ENCODE measurements at regions not wholly inside any gene's neighbourhood (a gene's known extent, or its start where the extent isn't known, plus 50 kb on each side); places are given as distances from the start of the nearest gene placed in this dataset.

DNA sequence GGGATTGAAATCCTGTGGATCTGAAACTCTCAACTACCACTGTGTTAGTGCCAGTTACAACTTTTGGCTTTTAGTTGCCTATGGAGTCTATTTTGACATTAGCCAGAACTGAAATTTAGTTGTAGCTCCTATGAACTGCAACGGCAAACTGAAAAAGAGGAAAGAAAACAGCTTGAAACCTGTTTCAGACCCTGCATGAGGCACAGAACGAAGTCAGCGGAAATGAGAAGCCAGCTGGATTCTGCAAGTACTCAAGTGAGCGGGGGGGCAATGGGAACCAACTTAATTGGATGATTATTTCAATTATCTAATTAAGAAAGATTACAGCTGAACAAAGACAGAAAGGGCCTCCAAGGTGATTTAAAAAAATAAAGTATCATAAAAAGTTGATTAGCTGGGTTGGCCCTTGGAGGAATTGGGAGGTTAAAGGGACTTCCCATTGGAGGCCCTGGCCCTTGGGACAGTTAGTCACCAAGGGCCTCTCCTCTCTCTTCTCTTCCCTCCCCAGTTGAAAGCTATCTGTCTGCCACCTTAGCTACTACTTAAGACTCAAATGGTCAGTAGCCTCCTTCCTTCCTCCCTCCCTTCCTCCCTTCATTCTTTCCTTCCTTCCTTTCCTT lies 352.1 kb downstream of the SHQ1 start:
- TF ChIP-seq, protein P1, sequence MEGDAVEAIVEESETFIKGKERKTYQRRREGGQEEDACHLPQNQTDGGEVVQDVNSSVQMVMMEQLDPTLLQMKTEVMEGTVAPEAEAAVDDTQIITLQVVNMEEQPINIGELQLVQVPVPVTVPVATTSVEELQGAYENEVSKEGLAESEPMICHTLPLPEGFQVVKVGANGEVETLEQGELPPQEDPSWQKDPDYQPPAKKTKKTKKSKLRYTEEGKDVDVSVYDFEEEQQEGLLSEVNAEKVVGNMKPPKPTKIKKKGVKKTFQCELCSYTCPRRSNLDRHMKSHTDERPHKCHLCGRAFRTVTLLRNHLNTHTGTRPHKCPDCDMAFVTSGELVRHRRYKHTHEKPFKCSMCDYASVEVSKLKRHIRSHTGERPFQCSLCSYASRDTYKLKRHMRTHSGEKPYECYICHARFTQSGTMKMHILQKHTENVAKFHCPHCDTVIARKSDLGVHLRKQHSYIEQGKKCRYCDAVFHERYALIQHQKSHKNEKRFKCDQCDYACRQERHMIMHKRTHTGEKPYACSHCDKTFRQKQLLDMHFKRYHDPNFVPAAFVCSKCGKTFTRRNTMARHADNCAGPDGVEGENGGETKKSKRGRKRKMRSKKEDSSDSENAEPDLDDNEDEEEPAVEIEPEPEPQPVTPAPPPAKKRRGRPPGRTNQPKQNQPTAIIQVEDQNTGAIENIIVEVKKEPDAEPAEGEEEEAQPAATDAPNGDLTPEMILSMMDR (IDR thresholded peaks at IDR 0.05): no peak
- TF ChIP-seq POLR2A (IDR thresholded peaks at IDR 0.05): no peak

Measured in testis (tissue), 2 donors.